ENCODE measurements at regions not wholly inside any gene's neighbourhood (a gene's known extent, or its start where the extent isn't known, plus 50 kb on each side); places are given as distances from the start of the nearest gene placed in this dataset.

GRCh38 chr3:24545887-24546286 lies 51.2 kb upstream of the THRB start:
- H3K27ac ChIP-seq (replicated peaks), result no peak overlapping the region
- no peak for TF ChIP-seq SPI1 (IDR thresholded peaks at IDR 0.05; ENCODE audit: borderline replicate concordance, low read depth)
- no peak for TF ChIP-seq POLR2AphosphoS5 (IDR thresholded peaks at IDR 0.05; ENCODE audit: low read depth)
- no peak for TF ChIP-seq CTCF (IDR thresholded peaks at IDR 0.05; ENCODE audit: insufficient read depth, low read length)
- TF ChIP-seq REST (IDR thresholded peaks at IDR 0.05; ENCODE audit: insufficient replicate concordance, low read depth), result no peak
- TF ChIP-seq GABPA (IDR thresholded peaks at IDR 0.05; ENCODE audit: low read depth), result no peak
- no peaks in the 10 kb centered on the region for H3K27me3 ChIP-seq (ENCODE audit: insufficient read depth, poor library complexity, severe bottlenecking)
- H3K4me3 ChIP-seq (replicated peaks; ENCODE audit: insufficient read depth, low read length), result no peak overlapping the region
- no peak for DNase-seq (ENCODE audit: low read depth in 1 of 2, low spot score in 1 of 2)

- H3K27ac ChIP-seq (replicated peaks), result no peak overlapping the region
- no peak for TF ChIP-seq GABPA (IDR thresholded peaks at IDR 0.05; ENCODE audit: low read depth)
- TF ChIP-seq SPI1 (IDR thresholded peaks at IDR 0.05; ENCODE audit: borderline replicate concordance, low read depth), result no peak
- TF ChIP-seq POLR2AphosphoS5 (IDR thresholded peaks at IDR 0.05; ENCODE audit: low read depth), result no peak
- no peak for TF ChIP-seq CTCF (IDR thresholded peaks at IDR 0.05; ENCODE audit: insufficient read depth, low read length)
- TF ChIP-seq REST (IDR thresholded peaks at IDR 0.05; ENCODE audit: insufficient replicate concordance, low read depth), result no peak
- H3K4me3 ChIP-seq (replicated peaks; ENCODE audit: insufficient read depth, low read length), result no peak overlapping the region
- no peak for DNase-seq (ENCODE audit: low read depth in 1 of 2, low spot score in 1 of 2)
- H3K27me3 ChIP-seq (ENCODE audit: insufficient read depth, poor library complexity, severe bottlenecking), result no peaks in the 10 kb centered on the region
Measured at GRCh38 chr3:24548278-24548677, 53.6 kb upstream of the THRB start.

GRCh38 chr3:24550588-24550987 lies 55.9 kb upstream of the THRB start:
- TF ChIP-seq SPI1 (IDR thresholded peaks at IDR 0.05; ENCODE audit: borderline replicate concordance, low read depth), result no peak
- TF ChIP-seq REST (IDR thresholded peaks at IDR 0.05; ENCODE audit: insufficient replicate concordance, low read depth), result no peak
- no peak for TF ChIP-seq POLR2AphosphoS5 (IDR thresholded peaks at IDR 0.05; ENCODE audit: low read depth)
- no peak for TF ChIP-seq GABPA (IDR thresholded peaks at IDR 0.05; ENCODE audit: low read depth)
- TF ChIP-seq CTCF (IDR thresholded peaks at IDR 0.05; ENCODE audit: insufficient read depth, low read length), result no peak
- no peak for DNase-seq (ENCODE audit: low read depth in 1 of 2, low spot score in 1 of 2)
- Histone ChIP-seq H3K27me3 (ENCODE audit: insufficient read depth, poor library complexity, severe bottlenecking) (no peaks in the 10 kb centered on the region), H3K27ac (replicated peaks) (no peak overlapping the region), H3K4me3 (replicated peaks; ENCODE audit: insufficient read depth, low read length) (no peak overlapping the region)
